ENCODE measurements at regions not wholly inside any gene's neighbourhood (a gene's known extent, or its start where the extent isn't known, plus 50 kb on each side); places are given as distances from the start of the nearest gene placed in this dataset.

DNA sequence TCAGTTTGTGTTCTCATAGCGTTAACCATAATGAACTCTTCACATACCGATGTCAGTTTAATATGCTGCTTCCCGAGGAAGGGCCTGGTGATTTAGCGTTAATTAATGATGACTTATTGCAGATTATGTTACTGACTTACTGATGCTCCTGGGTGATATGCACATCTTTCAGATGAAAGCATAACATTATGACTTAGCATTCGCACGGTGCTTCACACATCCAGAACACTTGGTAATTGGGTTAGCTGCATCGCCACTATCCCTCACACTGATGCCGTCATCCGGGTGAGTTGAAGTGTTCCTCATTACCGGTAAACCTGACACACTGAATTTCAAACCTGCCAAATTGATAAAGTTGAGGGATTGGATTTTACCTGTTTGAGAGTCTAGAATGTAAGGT lies 239.0 kb upstream of the PODXL start:
- CTCF ChIA-PET = no interaction called here
- no TSS peak for BruUV-seq (replicated peaks)

GRCh38 chr7:131792311-131792710 lies 235.9 kb upstream of the PODXL start:
- H3K79me2 ChIP-seq (ENCODE audit: low read depth) = no peaks in the 10 kb centered on the region
- BruUV-seq (replicated peaks) = no TSS peak
- no peak for DNase-seq
- no peak overlapping the region for H2AFZ ChIP-seq
- ChIA-PET CTCF (no interaction called here), POLR2A (ENCODE audit: unreplicated experiment) (no interaction called here)
- no peak overlapping the region for H3K4me3 ChIP-seq
- H3K27me3 ChIP-seq (ENCODE audit: insufficient read depth, low read depth) = peaks cover 30% of the 10 kb centered on the region
- no peaks in the 10 kb centered on the region for H3F3A ChIP-seq (ENCODE audit: insufficient read depth, low read depth)
- H4K20me1 ChIP-seq (ENCODE audit: insufficient read depth) = no peaks in the 10 kb centered on the region
- TF ChIP-seq EZH2 (IDR thresholded peaks at IDR 0.05; ENCODE audit: low read depth) = no peak
- TF ChIP-seq, protein P1, sequence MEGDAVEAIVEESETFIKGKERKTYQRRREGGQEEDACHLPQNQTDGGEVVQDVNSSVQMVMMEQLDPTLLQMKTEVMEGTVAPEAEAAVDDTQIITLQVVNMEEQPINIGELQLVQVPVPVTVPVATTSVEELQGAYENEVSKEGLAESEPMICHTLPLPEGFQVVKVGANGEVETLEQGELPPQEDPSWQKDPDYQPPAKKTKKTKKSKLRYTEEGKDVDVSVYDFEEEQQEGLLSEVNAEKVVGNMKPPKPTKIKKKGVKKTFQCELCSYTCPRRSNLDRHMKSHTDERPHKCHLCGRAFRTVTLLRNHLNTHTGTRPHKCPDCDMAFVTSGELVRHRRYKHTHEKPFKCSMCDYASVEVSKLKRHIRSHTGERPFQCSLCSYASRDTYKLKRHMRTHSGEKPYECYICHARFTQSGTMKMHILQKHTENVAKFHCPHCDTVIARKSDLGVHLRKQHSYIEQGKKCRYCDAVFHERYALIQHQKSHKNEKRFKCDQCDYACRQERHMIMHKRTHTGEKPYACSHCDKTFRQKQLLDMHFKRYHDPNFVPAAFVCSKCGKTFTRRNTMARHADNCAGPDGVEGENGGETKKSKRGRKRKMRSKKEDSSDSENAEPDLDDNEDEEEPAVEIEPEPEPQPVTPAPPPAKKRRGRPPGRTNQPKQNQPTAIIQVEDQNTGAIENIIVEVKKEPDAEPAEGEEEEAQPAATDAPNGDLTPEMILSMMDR (conservative IDR thresholded peaks at IDR 0.05) = no peak
- H3K4me2 ChIP-seq = no peak overlapping the region
- H3K4me1 ChIP-seq (replicated peaks; ENCODE audit: insufficient read depth) = no peaks in the 10 kb centered on the region
- H3K9me2 ChIP-seq (ENCODE audit: insufficient read depth) = no peaks in the 10 kb centered on the region
- no peaks in the 10 kb centered on the region for H3K9me3 ChIP-seq (ENCODE audit: insufficient read depth, low read depth)
- no peaks in the 10 kb centered on the region for H3K36me3 ChIP-seq (ENCODE audit: low read depth)
- intact Hi-C loops (cut with micrococcal nuclease; ENCODE audit: unreplicated experiment) = no loop called here
- no peak overlapping the region for H3K27ac ChIP-seq

More for the DNA sequence above, 239.0 kb upstream of the PODXL start:
- no peaks in the 10 kb centered on the region for H3K79me2 ChIP-seq (ENCODE audit: low read depth)
- H3K27me3 ChIP-seq (ENCODE audit: insufficient read depth, low read depth) = peaks cover 38% of the 10 kb centered on the region
- H3K4me1 ChIP-seq (replicated peaks; ENCODE audit: insufficient read depth) = no peaks in the 10 kb centered on the region
- intact Hi-C loops (cut with micrococcal nuclease; ENCODE audit: unreplicated experiment) = no loop called here
- H3K4me2 ChIP-seq = no peak overlapping the region
- no peak overlapping the region for H3K27ac ChIP-seq
- H3K36me3 ChIP-seq (ENCODE audit: low read depth) = no peaks in the 10 kb centered on the region
- no peaks in the 10 kb centered on the region for H3K9me2 ChIP-seq (ENCODE audit: insufficient read depth)
- H3K9me3 ChIP-seq (ENCODE audit: insufficient read depth, low read depth) = no peaks in the 10 kb centered on the region
- H2AFZ ChIP-seq = no peak overlapping the region
- no peak overlapping the region for H3K4me3 ChIP-seq
- H4K20me1 ChIP-seq (ENCODE audit: insufficient read depth) = no peaks in the 10 kb centered on the region; the same call in 1 of the 2 replicates
- TF ChIP-seq, protein P1 (conservative IDR thresholded peaks at IDR 0.05) = no peak
- TF ChIP-seq EZH2 (IDR thresholded peaks at IDR 0.05; ENCODE audit: low read depth) = no peak
- POLR2A ChIA-PET (ENCODE audit: unreplicated experiment) = no interaction called here
- no peak for DNase-seq
- H3F3A ChIP-seq (ENCODE audit: insufficient read depth, low read depth) = no peaks in the 10 kb centered on the region

DNA sequence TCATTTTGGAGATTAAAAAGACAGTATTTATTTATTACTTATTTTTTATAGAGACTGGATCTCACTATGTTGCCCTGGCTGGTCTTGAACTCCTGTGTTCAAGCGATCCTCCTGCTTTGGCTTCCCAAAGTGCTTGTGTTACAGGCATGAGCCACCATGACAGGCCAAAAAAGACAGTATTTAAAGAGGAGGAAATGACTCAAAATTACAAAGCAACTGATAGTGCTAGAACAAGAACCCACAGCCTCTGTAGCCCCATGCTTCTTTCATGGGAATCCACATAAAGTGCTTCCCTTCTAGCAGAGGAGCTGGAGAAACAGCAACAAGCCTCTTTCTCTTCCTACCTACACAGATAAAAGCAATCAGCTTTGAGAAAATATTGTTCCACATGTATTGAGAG lies 230.7 kb upstream of the PODXL start:
- Histone ChIP-seq H2AFZ (no peak overlapping the region), H3K9me2 (ENCODE audit: insufficient read depth) (no peaks in the 10 kb centered on the region), H3K27ac (no peak overlapping the region), H3K9me3 (ENCODE audit: insufficient read depth, low read depth) (no peaks in the 10 kb centered on the region), H3K27me3 (ENCODE audit: insufficient read depth, low read depth) (peaks cover 33% of the 10 kb centered on the region), H3F3A (ENCODE audit: insufficient read depth, low read depth) (no peaks in the 10 kb centered on the region), H3K4me1 (replicated peaks; ENCODE audit: insufficient read depth) (no peaks in the 10 kb centered on the region), H4K20me1 (ENCODE audit: insufficient read depth) (no peaks in the 10 kb centered on the region), H3K79me2 (ENCODE audit: low read depth) (no peaks in the 10 kb centered on the region), H3K4me2 (no peak overlapping the region), H3K36me3 (ENCODE audit: low read depth) (no peaks in the 10 kb centered on the region), H3K4me3 (no peak overlapping the region)
- POLR2A ChIA-PET (ENCODE audit: unreplicated experiment) = no interaction called here
- no TSS peak for BruUV-seq (replicated peaks)
- DNase-seq = no peak
- CTCF ChIA-PET = no interaction called here
- TF ChIP-seq EZH2 (IDR thresholded peaks at IDR 0.05; ENCODE audit: low read depth) = no peak
- TF ChIP-seq, protein P1 (conservative IDR thresholded peaks at IDR 0.05) = no peak
- intact Hi-C loops (cut with micrococcal nuclease; ENCODE audit: unreplicated experiment) = no loop called here
